Choroid plexus epithelial cell (primary cell): ENCODE measurements at regions not wholly inside any gene's neighbourhood (a gene's known extent, or its start where the extent isn't known, plus 50 kb on each side); places are given as distances from the start of the nearest gene placed in this dataset.

Experiments
- DNase-seq: peaks from one replicate; pipeline ENCODE4 v3.0.0-alpha.2; 2010; ENCODE audit warnings: low read depth
- H3K4me3 ChIP-seq: 2 replicates; pipeline ENCODE4 v1.5.1; 2011; ENCODE audit warnings: low read depth, mild to moderate bottlenecking, control low read depth, low read length, moderate library complexity
- CTCF ChIP-seq: conservative IDR thresholded peaks from 2 replicates; pipeline ENCODE4 v1.5.1; 2011; ENCODE audit warnings: low read depth, mild to moderate bottlenecking, control low read depth, inconsistent platforms, low read length, moderate library complexity

- no peak for TF ChIP-seq CTCF
- H3K4me3 ChIP-seq = no peak overlapping the region
- DNase-seq = no peak
Observed at GRCh38 chr1:193313354-193314140, 127.1 kb upstream of the B3GALT2 start.

GRCh38 chr1:193312432-193312831, 126.0 kb upstream of the B3GALT2 start:
- no peak overlapping the region for H3K4me3 ChIP-seq
- no peak for DNase-seq
- TF ChIP-seq CTCF = no peak

GRCh38 chr1:193311226-193311948, 125.0 kb upstream of the B3GALT2 start:
- DNase-seq = no peak
- no peak overlapping the region for H3K4me3 ChIP-seq
- no peak for TF ChIP-seq CTCF

GRCh38 chr1:193310564-193310963, 124.2 kb upstream of the B3GALT2 start:
- TF ChIP-seq CTCF = no peak
- no peak overlapping the region for H3K4me3 ChIP-seq
- DNase-seq = no peak

GRCh38 chr1:193309936-193310475, 123.6 kb upstream of the B3GALT2 start:
- DNase-seq = no peak
- no peak overlapping the region for H3K4me3 ChIP-seq
- no peak for TF ChIP-seq CTCF

- H3K4me3 ChIP-seq = no peak overlapping the region
- TF ChIP-seq CTCF = no peak
- DNase-seq = peak; percentile 26
Observed at GRCh38 chr1:193308438-193308837, 122.0 kb upstream of the B3GALT2 start.

GRCh38 chr1:193306430-193306829, 120.0 kb upstream of the B3GALT2 start:
- no peak for TF ChIP-seq CTCF
- DNase-seq = no peak
- no peak overlapping the region for H3K4me3 ChIP-seq
